Stimulated activated CD8-positive, alpha-beta memory T cell treated with anti-CD3 and anti-CD28 coated beads, Interleukin-4, amount 100 ng/mL, for 24 hours (primary cell): ENCODE measurements at regions not wholly inside any gene's neighbourhood (a gene's known extent, or its start where the extent isn't known, plus 50 kb on each side); places are given as distances from the start of the nearest gene placed in this dataset.
"Not testable (repeated sequence)": the region's sequence is repeated elsewhere in the genome, so short reads cannot be mapped to it uniquely, and the experiment has no call there.

Experiments
- DNase-seq: peaks from one replicate; pipeline ENCODE4 v3.0.0-alpha.2; 2020; ENCODE audit warnings: low read depth

GRCh38 chr22:48635816-48636215 is 1191.9 kb downstream of the BRD1 start:
- DNase-seq: no peak

- DNase-seq: no peak
These were observed 1192.6 kb downstream of the BRD1 start for GRCh38 chr22:48635031-48635430.

GRCh38 chr22:48633996-48634836 is 1193.5 kb downstream of the BRD1 start:
- no peak for DNase-seq

GRCh38 chr22:48632646-48633246 is 1194.9 kb downstream of the BRD1 start:
- DNase-seq: no peak

- DNase-seq: no peak
These were observed 1196.3 kb downstream of the BRD1 start for GRCh38 chr22:48631288-48631863.

GRCh38 chr22:48630848-48631247 is 1196.8 kb downstream of the BRD1 start:
- DNase-seq: no peak

- no peak for DNase-seq
These were observed 1197.3 kb downstream of the BRD1 start for GRCh38 chr22:48630433-48630754.

- DNase-seq: no peak
These were observed 1197.8 kb downstream of the BRD1 start for GRCh38 chr22:48629631-48630432.

GRCh38 chr22:48628891-48629543 is 1198.7 kb downstream of the BRD1 start:
- no peak for DNase-seq

- DNase-seq: no peak
These were observed 1199.7 kb downstream of the BRD1 start for GRCh38 chr22:48627966-48628365.

- no peak for DNase-seq
These were observed 1200.5 kb downstream of the BRD1 start for GRCh38 chr22:48627203-48627602.

GRCh38 chr22:48624401-48624800 is 1203.3 kb downstream of the BRD1 start:
- no peak for DNase-seq

GRCh38 chr22:48622891-48623545 is 1204.7 kb downstream of the BRD1 start:
- no peak for DNase-seq

GRCh38 chr22:48621085-48621484 is 1206.6 kb downstream of the BRD1 start:
- no peak for DNase-seq

- not testable (repeated sequence) for DNase-seq
These were observed 1207.2 kb downstream of the BRD1 start for GRCh38 chr22:48620460-48620859.

- no peak for DNase-seq
These were observed 1208.0 kb downstream of the BRD1 start for GRCh38 chr22:48619721-48620120.

- DNase-seq: no peak
These were observed 1209.3 kb downstream of the BRD1 start for GRCh38 chr22:48618326-48618725.

- DNase-seq: no peak
These were observed 1211.0 kb downstream of the BRD1 start for GRCh38 chr22:48616656-48617055.

GRCh38 chr22:48615171-48616008 is 1212.3 kb downstream of the BRD1 start:
- DNase-seq: no peak

GRCh38 chr22:48613566-48614200 is 1214.0 kb downstream of the BRD1 start:
- DNase-seq: no peak
